Stimulated activated naive CD8-positive, alpha-beta T cell treated with anti-CD3 and anti-CD28 coated beads, Interleukin-15, amount 100 ng/mL, for 72 hours (primary cell): ENCODE measurements at regions not wholly inside any gene's neighbourhood (a gene's known extent, or its start where the extent isn't known, plus 50 kb on each side); places are given as distances from the start of the nearest gene placed in this dataset.

ENCODE experiments used
- ATAC-seq: fragments of 150-1000 bp; cut with Tn5 transposase; 2 replicates; pipeline ENCODE4 v1.10.0; 2021; ENCODE audit warnings: mild to moderate bottlenecking, moderate library complexity
- DNase-seq, 2 donors: peaks; one replicate each; pipeline ENCODE4 v3.0.0; 2021 to 2022
- H3K27ac Mint-ChIP-seq, 2 donors: one replicate each; pipeline ENCODE4 v1.8.0; 2022; ENCODE audit warnings: mild to moderate bottlenecking in 2 of 2, mixed read lengths in 2 of 2, moderate library complexity in 2 of 2
- H3K27me3 Mint-ChIP-seq: one replicate; pipeline ENCODE4 v1.8.0; 2022; ENCODE audit warnings: mixed read lengths
- H3K4me1 Mint-ChIP-seq: one replicate; pipeline ENCODE4 v1.8.0; 2022; ENCODE audit warnings: mild to moderate bottlenecking, mixed read lengths
- H3K4me3 Mint-ChIP-seq, 2 donors: one replicate each; pipeline ENCODE4 v1.8.0; 2022; ENCODE audit warnings: mild to moderate bottlenecking in 2 of 2, mixed read lengths in 2 of 2, moderate library complexity in 1 of 2
- H3K9me3 Mint-ChIP-seq, 2 donors: one replicate each; pipeline ENCODE4 v1.8.0; 2022; ENCODE audit warnings: mixed read lengths in 2 of 2

DNA sequence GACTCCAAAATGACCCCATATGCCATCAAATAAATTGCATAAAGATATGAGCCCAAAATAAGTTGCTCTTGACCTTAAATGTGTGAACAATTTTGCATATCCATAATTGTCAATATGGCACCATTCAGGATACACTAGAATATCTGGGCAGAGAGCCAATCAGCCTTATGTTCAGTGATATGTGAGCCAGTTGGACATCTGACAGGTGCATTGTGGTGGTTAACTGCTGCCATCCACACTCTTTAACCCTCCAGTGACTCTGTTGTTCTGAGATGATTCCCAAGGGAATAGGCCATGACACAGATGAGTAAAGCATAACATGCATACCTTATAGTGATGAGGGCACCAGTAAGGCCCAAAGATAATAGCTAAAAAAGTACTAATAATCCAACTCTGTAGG, 500.1 kb downstream of the PCDH18 start:
- Mint-ChIP-seq H3K27ac (no peak overlapping the region), H3K27me3 (no peaks in the 10 kb centered on the region), H3K4me1 (no peaks in the 10 kb centered on the region), H3K4me3 (no peak overlapping the region), H3K9me3 (peaks cover 0 to 12% of the 10 kb centered on the region in 2 donors)
- ATAC-seq (no peak), DNase-seq (no peak)

DNA sequence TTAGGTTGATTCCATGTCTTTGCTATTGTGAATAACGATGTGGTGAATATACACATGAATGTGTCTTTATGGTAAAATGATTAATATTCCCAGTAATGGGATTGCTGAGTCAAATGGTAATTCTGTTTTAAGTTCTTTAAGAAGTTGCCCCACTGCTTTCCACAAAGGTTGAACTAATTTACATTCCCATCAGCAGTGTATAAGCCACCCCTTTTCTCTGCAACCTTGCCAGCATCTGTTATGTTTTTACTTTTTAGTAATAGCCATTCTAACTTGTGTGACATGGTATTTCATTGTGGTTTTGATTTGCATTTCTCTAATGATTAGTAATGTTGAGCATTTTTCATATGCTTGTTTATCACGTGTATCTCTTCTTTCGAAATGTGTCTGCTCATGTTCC, 503.3 kb downstream of the PCDH18 start:
- Mint-ChIP-seq H3K4me3 (no peak overlapping the region), H3K27ac (no peak overlapping the region), H3K27me3 (no peaks in the 10 kb centered on the region), H3K4me1 (no peaks in the 10 kb centered on the region), H3K9me3 (peaks cover 4 to 12% of the 10 kb centered on the region in 2 donors)
- ATAC-seq (no peak), DNase-seq (no peak)

DNA sequence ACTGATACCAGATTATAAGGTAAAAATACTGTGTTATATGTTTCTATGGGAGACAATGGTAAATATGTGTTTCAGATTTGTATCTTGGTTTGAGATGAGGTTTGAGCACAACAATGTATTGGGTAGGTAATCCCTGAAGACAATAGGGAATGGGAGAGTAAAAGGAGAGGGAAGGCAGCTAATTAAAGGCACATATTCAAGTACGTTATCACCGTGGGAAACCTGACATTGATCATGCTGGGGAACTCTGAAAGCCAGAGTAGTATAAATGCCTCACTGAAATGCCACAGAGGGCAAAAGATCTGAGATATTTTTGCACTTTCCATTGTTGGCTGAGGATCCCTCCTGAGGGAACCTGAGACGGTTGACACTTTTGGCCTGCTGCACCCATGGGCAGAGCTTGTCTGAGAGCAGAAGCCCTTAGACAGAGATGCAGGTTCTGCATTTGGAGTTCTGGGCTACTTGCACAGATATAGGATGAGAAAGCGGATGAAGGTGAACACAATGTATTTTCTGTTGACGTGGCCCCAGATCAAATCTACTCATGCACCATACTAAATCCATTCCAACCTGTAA, 506.7 kb downstream of the PCDH18 start:
- DNase-seq: no peak
- Mint-ChIP-seq H3K4me1 (no peaks in the 10 kb centered on the region), H3K4me3 (no peak overlapping the region), H3K9me3 (peaks cover 4 to 5% of the 10 kb centered on the region in 2 donors), H3K27me3 (no peaks in the 10 kb centered on the region), H3K27ac (no peak overlapping the region)
- ATAC-seq: no peak

DNA sequence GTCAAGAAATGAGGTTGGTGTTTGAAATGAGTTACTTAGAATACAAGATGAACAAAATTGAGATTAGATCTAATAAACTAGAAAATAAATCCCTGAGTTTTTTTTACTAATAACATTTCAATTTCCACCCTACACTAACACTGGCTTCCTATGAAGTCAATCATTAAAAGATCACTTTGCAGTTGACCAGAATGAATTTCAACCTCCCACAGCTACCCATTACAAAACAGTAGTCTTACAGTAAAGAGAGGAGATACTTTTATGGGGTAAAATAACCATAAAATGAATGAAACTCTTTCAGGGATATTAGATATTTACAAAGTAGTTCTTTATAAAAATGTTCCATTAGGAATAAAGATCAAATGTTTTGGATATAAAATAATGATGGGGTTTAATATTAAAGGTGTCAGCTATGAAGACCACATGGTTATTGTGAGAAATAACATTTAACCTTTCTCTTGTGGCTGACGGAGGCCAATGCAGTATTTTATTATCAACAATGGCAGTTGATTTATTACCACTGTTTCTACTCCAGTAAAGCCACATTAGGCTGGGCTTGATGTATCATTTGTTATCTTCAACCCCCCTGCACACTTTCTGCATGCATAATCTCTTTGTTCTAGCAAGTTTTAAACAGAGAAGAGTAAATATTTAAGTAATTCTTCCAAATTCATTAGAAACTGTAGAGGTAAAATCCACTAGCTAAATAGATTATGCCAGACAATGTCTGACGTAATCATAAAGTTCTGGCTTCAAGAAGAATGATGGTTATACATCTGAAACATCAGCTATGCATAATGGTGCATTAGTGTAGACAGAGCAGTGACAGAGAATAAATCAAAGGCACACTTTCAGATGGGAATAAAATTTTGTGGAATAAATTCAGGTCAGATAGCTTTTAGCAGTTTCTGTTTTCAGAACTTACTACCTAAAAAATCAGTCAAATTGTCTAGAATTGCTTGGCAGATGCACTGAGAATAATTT, 516.6 kb downstream of the PCDH18 start:
- no peak overlapping the region for H3K27ac Mint-ChIP-seq
- DNase-seq: no peak
- H3K27me3 Mint-ChIP-seq: no peaks in the 10 kb centered on the region
- H3K4me1 Mint-ChIP-seq: no peaks in the 10 kb centered on the region
- ATAC-seq: no peak
- no peaks in the 10 kb centered on the region for H3K9me3 Mint-ChIP-seq
- H3K4me3 Mint-ChIP-seq: no peak overlapping the region

DNA sequence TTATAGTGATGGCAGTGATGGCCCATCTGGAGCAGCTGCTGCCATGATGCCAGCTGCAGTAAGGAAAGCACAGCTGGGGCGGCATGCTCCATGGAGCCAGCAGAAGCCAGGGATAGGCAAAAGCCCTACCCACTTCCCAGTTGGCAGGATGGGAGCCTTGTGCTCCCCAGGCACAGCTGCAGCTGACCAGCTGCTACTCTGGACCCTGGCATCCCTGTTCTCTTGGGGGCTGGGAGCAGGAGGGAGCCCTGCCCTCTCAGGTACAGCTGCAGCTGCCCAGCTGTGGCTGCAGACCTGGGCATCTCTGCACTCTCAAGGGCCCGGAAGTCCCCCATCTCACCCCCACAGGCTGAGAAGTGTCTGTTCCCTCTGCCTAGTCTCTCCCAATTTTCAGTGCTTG, 531.9 kb downstream of the PCDH18 start:
- Mint-ChIP-seq H3K9me3 (peaks cover 16 to 18% of the 10 kb centered on the region in 2 donors), H3K27me3 (no peaks in the 10 kb centered on the region), H3K4me3 (no peak overlapping the region), H3K27ac (no peak overlapping the region), H3K4me1 (no peaks in the 10 kb centered on the region)
- DNase-seq: no peak
- ATAC-seq: no peak

DNA sequence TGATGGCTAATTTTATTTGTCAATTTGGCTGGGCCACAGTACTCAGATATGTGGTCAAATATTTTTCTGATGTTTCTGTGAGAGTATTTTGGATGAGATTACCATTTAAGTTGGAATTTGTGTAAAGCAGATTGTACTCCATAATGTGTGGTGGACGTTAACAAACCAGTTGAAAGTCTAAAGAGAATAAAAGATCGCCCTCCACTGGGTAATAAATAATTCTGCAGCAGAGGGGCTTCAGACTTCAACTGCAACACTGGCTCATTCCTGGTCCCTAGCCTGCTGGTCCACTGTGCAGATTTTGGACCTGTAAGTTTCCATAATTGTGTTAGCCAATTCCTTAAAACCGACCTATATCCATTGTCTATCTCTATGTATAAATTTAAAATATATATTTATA, 540.3 kb downstream of the PCDH18 start:
- DNase-seq (no peak), ATAC-seq (no peak)
- Mint-ChIP-seq H3K9me3 (peaks cover 9 to 23% of the 10 kb centered on the region in 2 donors), H3K27ac (no peak overlapping the region), H3K4me1 (no peaks in the 10 kb centered on the region), H3K27me3 (no peaks in the 10 kb centered on the region), H3K4me3 (no peak overlapping the region)

DNA sequence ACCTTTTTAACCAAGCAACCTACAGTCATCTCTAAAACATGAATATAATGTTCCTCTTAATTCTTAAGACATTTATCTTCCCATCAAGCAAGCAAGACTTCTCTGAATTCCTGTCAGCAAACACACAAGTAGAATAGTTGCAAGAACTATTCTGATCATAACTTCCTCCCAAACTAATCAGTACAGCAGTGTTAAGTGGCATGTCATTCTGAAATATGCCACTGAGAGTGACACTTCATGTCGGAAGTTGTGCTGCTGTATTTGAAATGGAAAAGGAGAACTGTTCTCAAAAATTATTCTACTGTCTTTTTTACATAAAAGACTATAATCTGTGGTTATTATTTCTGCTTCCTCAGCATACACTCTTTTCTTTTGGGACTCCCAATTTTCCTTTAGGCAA, 546.6 kb downstream of the PCDH18 start:
- H3K4me3 Mint-ChIP-seq: no peak overlapping the region
- peaks cover 3 to 5% of the 10 kb centered on the region in 2 donors for H3K9me3 Mint-ChIP-seq
- no peak for ATAC-seq
- H3K4me1 Mint-ChIP-seq: no peaks in the 10 kb centered on the region
- no peaks in the 10 kb centered on the region for H3K27me3 Mint-ChIP-seq
- DNase-seq: no peak
- no peak overlapping the region for H3K27ac Mint-ChIP-seq

DNA sequence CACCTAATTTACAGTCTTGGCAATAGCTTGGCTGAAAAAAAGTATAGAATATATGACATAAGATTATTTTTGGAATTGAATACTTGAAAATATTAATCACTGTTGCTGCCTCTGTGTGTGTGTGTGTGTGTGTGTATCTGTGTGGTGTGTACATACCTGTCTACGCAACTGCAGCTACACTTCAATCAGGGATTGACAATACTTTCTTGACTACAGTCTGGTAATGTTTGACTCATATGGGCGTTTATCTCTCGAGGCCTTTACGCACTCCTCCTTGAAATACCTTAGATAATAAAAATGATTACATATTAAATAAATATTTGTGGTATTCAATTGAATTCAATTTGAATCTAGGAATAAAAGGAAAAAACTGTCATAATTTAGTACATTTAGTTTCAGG, 565.2 kb downstream of the PCDH18 start:
- DNase-seq (no peak), ATAC-seq (no peak)
- H3K27ac Mint-ChIP-seq: no peak overlapping the region
- H3K9me3 Mint-ChIP-seq: peaks cover 8 to 15% of the 10 kb centered on the region in 2 donors
- no peak overlapping the region for H3K4me3 Mint-ChIP-seq
- H3K4me1 Mint-ChIP-seq: no peaks in the 10 kb centered on the region
- no peaks in the 10 kb centered on the region for H3K27me3 Mint-ChIP-seq

DNA sequence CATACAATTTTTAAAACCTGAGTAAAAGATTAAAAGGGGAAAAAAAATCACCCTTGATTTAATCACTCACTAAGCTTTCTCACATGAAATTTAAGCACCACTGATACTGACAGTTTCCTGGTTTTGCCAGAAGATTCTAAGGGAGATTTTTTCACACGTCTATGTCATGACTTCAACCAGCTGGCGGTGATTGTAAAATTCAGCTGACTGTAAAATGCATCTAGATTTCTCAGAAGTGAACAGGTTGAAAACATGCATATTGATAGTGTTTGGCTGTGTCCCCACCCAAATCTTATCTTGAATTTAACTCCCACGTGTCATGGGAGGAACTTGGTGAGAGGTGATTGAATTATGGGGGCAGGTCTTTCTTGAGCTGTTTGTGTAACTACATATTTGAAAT, 566.8 kb downstream of the PCDH18 start:
- Mint-ChIP-seq H3K27ac (no peak overlapping the region), H3K4me3 (no peak overlapping the region), H3K4me1 (no peaks in the 10 kb centered on the region), H3K27me3 (no peaks in the 10 kb centered on the region), H3K9me3 (peaks cover 3 to 9% of the 10 kb centered on the region in 2 donors)
- ATAC-seq (no peak), DNase-seq (no peak)

DNA sequence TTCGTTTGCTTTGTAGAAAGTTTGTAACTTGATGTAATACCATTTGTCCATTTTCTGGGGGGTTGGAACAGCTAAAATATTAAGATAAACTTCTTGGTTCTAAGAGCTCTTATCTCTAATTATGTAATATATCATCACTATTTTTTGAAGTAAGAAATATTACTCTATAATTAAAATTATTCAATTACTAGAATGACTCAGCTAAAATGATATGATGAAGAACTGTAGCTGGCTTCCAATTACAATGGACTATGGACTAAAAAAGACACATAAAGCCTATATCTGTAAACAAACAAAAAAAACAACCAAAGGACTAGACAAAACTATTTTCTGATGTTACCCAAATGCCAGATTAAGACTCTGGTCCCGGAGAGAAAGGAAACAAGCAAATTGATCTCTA, 569.4 kb downstream of the PCDH18 start:
- ATAC-seq (no peak), DNase-seq (no peak)
- no peaks in the 10 kb centered on the region for H3K27me3 Mint-ChIP-seq
- H3K4me1 Mint-ChIP-seq: no peaks in the 10 kb centered on the region
- H3K4me3 Mint-ChIP-seq: no peak overlapping the region
- H3K27ac Mint-ChIP-seq: no peak overlapping the region
- peaks cover 0 to 6% of the 10 kb centered on the region in 2 donors for H3K9me3 Mint-ChIP-seq

DNA sequence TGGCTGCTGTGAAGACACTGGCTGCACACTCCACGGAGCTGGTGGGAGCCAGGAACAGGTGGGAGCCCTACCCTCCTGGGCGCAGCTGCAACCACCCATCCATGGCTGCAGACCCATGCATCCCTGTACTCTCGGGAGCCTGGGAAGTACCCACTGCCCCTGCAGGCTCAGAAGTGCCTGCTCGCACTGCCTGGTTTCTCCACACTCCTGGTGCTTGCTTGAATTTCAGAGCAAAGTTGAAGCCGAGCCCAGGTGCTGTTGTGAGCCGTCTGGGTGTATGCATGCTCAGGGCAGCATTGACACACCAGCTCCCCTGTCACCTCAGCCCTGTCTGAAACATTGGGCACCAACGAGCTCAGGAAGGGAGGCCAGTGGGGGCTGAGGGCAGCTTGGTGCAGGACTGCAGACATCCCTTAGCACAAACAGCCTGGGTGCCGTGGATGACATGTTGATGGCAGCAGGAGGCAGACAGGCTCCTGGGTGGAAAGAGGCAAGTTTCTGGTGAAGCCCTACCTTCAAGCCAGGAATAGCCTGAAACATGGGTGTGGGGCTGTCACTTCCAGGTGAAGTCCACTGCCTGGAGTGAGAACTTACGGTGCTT, 585.9 kb downstream of the PCDH18 start:
- no peak for DNase-seq
- no peak for ATAC-seq
- no peaks in the 10 kb centered on the region for H3K4me1 Mint-ChIP-seq
- H3K9me3 Mint-ChIP-seq: peaks cover 4 to 21% of the 10 kb centered on the region in 2 donors
- H3K4me3 Mint-ChIP-seq: no peak overlapping the region
- H3K27ac Mint-ChIP-seq: no peak overlapping the region
- H3K27me3 Mint-ChIP-seq: no peaks in the 10 kb centered on the region

DNA sequence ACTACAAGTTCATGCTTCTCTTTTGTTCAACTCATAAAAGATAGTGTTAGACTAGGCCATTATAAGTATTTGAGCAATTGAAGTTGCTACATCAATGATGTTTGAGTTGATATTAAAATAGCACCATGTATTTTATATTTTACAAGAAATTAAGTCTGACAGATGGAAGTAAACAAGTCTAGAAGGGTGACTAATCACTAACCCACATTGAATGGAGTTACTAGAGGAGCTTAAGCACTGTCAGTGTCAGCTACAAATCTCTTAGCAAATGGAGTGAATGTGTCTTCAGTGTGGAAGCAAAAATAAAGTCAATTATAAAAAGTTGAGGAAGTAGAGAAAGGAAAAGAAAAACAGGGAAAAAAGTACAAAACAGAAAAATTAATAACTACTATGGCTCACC, 592.5 kb downstream of the PCDH18 start:
- Mint-ChIP-seq H3K4me1 (no peaks in the 10 kb centered on the region), H3K27me3 (no peaks in the 10 kb centered on the region), H3K4me3 (no peak overlapping the region), H3K9me3 (no peaks in the 10 kb centered on the region), H3K27ac (no peak overlapping the region)
- DNase-seq (no peak), ATAC-seq (no peak)

DNA sequence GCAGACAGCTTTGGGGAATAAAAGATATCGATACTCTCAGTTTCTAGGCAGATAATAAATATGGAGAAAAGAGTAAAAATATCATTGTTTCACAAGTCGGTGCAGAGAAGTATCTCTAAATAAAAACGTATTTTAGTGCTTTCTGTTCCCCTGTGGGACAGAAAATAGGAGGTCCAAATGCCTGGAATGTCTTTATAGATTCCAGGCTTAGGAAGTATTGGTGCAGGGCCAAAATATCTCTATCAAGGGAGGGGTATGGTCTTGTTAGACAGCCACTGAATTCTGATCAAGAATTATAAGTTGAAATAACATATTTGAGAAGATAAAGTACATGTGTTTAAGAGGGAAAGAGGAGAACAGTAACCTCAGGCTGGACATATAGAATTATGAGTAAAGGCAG, 596.4 kb downstream of the PCDH18 start:
- ATAC-seq: no peak
- Mint-ChIP-seq H3K27me3 (no peaks in the 10 kb centered on the region), H3K27ac (no peak overlapping the region), H3K4me1 (no peaks in the 10 kb centered on the region), H3K9me3 (no peaks in the 10 kb centered on the region), H3K4me3 (no peak overlapping the region)
- no peak for DNase-seq

DNA sequence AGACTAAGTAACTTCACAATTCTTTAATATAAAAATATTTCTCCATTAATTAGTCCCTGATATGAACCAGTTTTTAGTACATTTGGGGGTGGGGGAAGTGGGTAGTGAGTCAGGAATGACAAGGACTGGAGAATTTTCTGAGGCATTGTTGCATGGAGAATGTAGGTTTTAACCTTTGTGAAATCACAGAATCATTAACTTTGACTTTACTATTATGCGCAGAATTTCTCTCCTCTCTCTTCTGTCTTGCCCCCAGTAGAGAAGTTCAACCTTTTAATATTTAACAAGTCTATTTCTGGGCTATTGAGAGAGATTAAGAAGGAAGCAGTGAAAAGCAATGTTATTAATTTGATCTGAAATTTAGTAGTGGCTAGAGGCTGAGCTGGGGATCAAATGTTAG, 597.0 kb downstream of the PCDH18 start:
- Mint-ChIP-seq H3K27ac (no peak overlapping the region), H3K4me3 (no peak overlapping the region), H3K27me3 (no peaks in the 10 kb centered on the region), H3K9me3 (no peaks in the 10 kb centered on the region), H3K4me1 (no peaks in the 10 kb centered on the region)
- ATAC-seq: no peak
- no peak for DNase-seq

DNA sequence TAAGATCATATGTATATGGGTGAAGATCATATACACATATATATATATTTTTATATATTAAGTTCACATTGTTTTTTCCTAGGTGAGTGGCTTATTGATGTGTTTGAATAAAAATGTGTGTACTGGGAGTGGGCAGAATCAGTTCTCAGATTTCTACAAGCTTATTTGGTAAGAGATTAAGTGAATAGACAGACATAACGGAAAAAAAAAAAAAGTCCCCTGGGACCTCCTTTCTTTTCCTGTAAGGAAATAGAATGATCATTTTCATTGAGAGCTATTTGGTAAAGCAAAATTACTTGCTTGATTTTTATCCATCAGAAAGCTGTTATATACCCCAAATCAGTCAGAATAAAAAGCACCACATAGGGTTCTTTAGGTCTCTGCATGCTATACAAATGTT, 597.7 kb downstream of the PCDH18 start:
- Mint-ChIP-seq H3K4me1 (no peaks in the 10 kb centered on the region), H3K9me3 (peaks cover 0 to 6% of the 10 kb centered on the region in 2 donors), H3K27ac (no peak overlapping the region), H3K27me3 (no peaks in the 10 kb centered on the region), H3K4me3 (no peak overlapping the region)
- no peak for ATAC-seq
- no peak for DNase-seq

DNA sequence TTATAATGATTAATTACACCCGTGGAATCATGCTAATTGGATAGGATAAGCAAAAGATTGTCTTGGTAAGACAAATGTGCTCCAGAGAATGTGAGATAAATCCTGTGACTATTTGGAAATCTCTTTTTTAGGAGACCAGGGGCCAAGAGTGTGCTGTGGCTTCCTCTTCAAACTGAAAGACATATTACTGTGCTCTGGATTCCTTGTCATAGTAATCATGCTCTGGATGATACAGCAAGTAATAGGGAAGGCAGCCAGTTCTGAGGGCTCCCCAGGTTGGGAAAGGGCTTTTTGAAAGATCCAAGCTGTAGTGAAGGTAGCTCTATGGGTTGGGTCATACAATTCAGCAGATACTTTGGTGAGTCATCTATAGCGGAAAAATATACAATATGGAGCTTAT, 600.5 kb downstream of the PCDH18 start:
- no peak overlapping the region for H3K4me3 Mint-ChIP-seq
- no peaks in the 10 kb centered on the region for H3K4me1 Mint-ChIP-seq
- no peaks in the 10 kb centered on the region for H3K27me3 Mint-ChIP-seq
- H3K27ac Mint-ChIP-seq: no peak overlapping the region
- ATAC-seq: no peak
- no peak for DNase-seq
- H3K9me3 Mint-ChIP-seq: peaks cover 6 to 9% of the 10 kb centered on the region in 2 donors
